ENCODE measurements at regions not wholly inside any gene's neighbourhood (a gene's known extent, or its start where the extent isn't known, plus 50 kb on each side); places are given as distances from the start of the nearest gene placed in this dataset.

DNA sequence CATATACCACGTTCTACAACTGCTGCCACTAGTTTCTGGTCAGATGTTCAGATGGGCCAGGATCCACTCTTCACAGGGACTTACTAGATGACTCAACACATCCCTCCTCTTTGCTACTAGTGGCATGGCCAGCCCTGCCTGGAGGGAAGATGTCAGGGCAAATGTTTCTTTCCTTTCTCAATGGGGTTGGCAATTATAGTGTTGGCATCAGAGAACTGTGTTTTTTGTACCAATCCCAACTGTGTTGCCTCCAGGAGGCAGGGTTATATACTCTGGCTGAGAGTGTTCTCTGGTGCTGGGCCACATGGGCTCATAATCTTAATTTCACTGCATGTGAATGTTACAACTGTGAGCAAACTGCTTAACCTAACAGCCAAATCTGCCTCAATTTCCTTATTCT is 69.9 kb upstream of the AVPR1A start:
- Histone ChIP-seq H3K9ac (no peak overlapping the region), H4K20me1 (ENCODE audit: insufficient read depth) (no peaks in the 10 kb centered on the region), H3K4me2 (ENCODE audit: unreplicated experiment) (no peak overlapping the region), H3F3A (ENCODE audit: insufficient read depth) (no peaks in the 10 kb centered on the region), H3K4me1 (ENCODE audit: insufficient read depth) (no peaks in the 10 kb centered on the region), H2AFZ (no peak overlapping the region), H3K36me3 (ENCODE audit: low read depth) (no peaks in the 10 kb centered on the region), H3K27ac (no peak overlapping the region), H3K4me3 (no peak overlapping the region), H3K79me2 (ENCODE audit: insufficient read depth) (no peaks in the 10 kb centered on the region), H3K27me3 (replicated peaks; ENCODE audit: insufficient read depth) (no peaks in the 10 kb centered on the region), H3K9me3 (ENCODE audit: low read depth) (no peaks in the 10 kb centered on the region), H3K9me2 (ENCODE audit: insufficient read depth) (no peaks in the 10 kb centered on the region)
- in situ Hi-C loops (cut with MboI) = no loop called here
- TF ChIP-seq EZH2 (IDR thresholded peaks at IDR 0.05; ENCODE audit: insufficient read depth, poor library complexity, severe bottlenecking) (no peak), EZH2phosphoT487 (IDR thresholded peaks at IDR 0.05; ENCODE audit: insufficient read depth, low read depth) (no peak)
- WGBS, 2 experiments (ENCODE audit: low coverage in 1 of 2, low lambda C conversion rate in 2 of 2, missing lambda C conversion rate in 2 of 2) = 0% methylated on average over 1 of the region's 1 CpG
- DNase-seq = no peak

DNA sequence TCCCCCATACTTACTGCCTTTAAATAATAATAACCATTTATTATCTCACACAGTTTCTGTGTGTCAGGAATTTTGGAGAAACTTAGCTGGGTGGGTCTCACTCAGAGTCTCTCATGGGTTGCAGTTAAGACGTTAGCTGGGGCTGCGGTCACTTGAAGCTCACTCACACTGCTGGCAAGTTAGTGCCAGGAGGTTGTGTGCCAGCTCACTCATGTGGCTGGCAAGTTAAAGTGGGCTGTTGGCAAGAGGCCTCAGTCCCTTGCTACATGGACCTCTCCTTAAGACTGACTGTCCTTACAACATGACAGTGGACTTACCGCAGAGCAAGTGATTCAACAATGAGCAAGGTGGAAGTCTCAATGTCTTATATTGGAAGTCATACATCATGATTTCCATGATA is 61.3 kb upstream of the AVPR1A start:
- Histone ChIP-seq H3F3A (ENCODE audit: insufficient read depth) (no peaks in the 10 kb centered on the region), H3K9me2 (ENCODE audit: insufficient read depth) (no peaks in the 10 kb centered on the region), H3K9me3 (ENCODE audit: low read depth) (no peaks in the 10 kb centered on the region), H3K4me1 (ENCODE audit: insufficient read depth) (no peaks in the 10 kb centered on the region), H3K79me2 (ENCODE audit: insufficient read depth) (no peaks in the 10 kb centered on the region), H3K36me3 (ENCODE audit: low read depth) (no peaks in the 10 kb centered on the region), H2AFZ (no peak overlapping the region), H4K20me1 (ENCODE audit: insufficient read depth) (no peaks in the 10 kb centered on the region), H3K9ac (no peak overlapping the region), H3K4me3 (no peak overlapping the region), H3K27me3 (replicated peaks; ENCODE audit: insufficient read depth) (no peaks in the 10 kb centered on the region), H3K4me2 (ENCODE audit: unreplicated experiment) (no peak overlapping the region), H3K27ac (no peak overlapping the region)
- in situ Hi-C loops (cut with MboI) = no loop called here
- no peak for DNase-seq
- TF ChIP-seq EZH2 (IDR thresholded peaks at IDR 0.05; ENCODE audit: insufficient read depth, poor library complexity, severe bottlenecking) (no peak), EZH2phosphoT487 (IDR thresholded peaks at IDR 0.05; ENCODE audit: insufficient read depth, low read depth) (no peak)
- 75 to 82% methylated on average over 3 of the region's 3 CpGs for WGBS, 2 experiments (ENCODE audit: low coverage in 1 of 2, low lambda C conversion rate in 2 of 2, missing lambda C conversion rate in 2 of 2)

DNA sequence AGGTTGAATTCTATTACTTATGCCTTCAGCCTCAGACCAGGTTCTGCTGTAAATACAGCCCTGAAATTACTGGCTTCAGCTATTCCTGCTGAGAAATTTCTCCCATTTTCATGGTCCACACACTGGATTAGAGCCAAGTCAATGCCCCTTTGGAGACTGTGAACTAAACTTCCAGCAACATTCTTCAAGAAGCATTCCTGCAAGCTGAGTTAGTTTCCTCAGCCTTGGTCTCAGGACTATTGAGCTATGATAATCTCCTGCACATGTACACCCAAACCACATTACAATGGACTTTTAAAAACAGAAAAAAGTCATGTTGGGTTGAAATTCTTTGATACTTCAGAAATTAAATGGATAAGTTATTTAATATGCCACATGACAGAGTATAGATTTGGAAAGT is 58.0 kb upstream of the AVPR1A start:
- Histone ChIP-seq H3K79me2 (ENCODE audit: insufficient read depth) (no peaks in the 10 kb centered on the region), H4K20me1 (ENCODE audit: insufficient read depth) (no peaks in the 10 kb centered on the region), H3K27ac (no peak overlapping the region), H3K4me1 (ENCODE audit: insufficient read depth) (no peaks in the 10 kb centered on the region), H3F3A (ENCODE audit: insufficient read depth) (no peaks in the 10 kb centered on the region), H2AFZ (no peak overlapping the region), H3K4me3 (no peak overlapping the region), H3K9me2 (ENCODE audit: insufficient read depth) (no peaks in the 10 kb centered on the region), H3K9me3 (ENCODE audit: low read depth) (no peaks in the 10 kb centered on the region), H3K27me3 (replicated peaks; ENCODE audit: insufficient read depth) (no peaks in the 10 kb centered on the region), H3K36me3 (ENCODE audit: low read depth) (no peaks in the 10 kb centered on the region), H3K4me2 (ENCODE audit: unreplicated experiment) (no peak overlapping the region), H3K9ac (no peak overlapping the region)
- no peak for TF ChIP-seq EZH2 (IDR thresholded peaks at IDR 0.05; ENCODE audit: insufficient read depth, poor library complexity, severe bottlenecking)
- no peak for TF ChIP-seq EZH2phosphoT487 (IDR thresholded peaks at IDR 0.05; ENCODE audit: insufficient read depth, low read depth)
- DNase-seq = no peak
- in situ Hi-C loops (cut with MboI) = no loop called here

DNA sequence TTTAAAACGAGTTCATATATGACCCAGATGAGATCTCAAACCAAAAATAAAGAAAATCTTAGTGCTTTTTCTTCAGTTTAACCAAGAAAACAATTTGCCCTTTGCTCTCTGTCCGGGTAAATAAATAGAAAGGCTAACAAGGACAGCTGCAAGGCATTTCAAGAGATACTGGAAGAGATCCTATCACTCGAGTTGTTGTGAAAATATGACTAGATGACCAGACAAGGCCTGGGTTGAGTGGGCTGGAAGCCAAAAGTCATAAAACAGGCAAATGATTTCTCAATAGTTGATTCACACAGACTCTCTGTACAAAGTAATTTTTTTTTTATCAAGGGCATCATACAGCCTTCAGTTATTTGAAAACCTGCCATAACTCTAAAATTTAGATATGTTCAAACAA is 55.9 kb upstream of the AVPR1A start:
- no peak for TF ChIP-seq EZH2phosphoT487 (IDR thresholded peaks at IDR 0.05; ENCODE audit: insufficient read depth, low read depth)
- no peak for TF ChIP-seq EZH2 (IDR thresholded peaks at IDR 0.05; ENCODE audit: insufficient read depth, poor library complexity, severe bottlenecking)
- Histone ChIP-seq H3K27ac (no peak overlapping the region), H2AFZ (no peak overlapping the region), H3K36me3 (ENCODE audit: low read depth) (no peaks in the 10 kb centered on the region), H3K4me2 (ENCODE audit: unreplicated experiment) (no peak overlapping the region), H3F3A (ENCODE audit: insufficient read depth) (no peaks in the 10 kb centered on the region), H3K9ac (no peak overlapping the region), H3K79me2 (ENCODE audit: insufficient read depth) (no peaks in the 10 kb centered on the region), H3K9me2 (ENCODE audit: insufficient read depth) (no peaks in the 10 kb centered on the region), H4K20me1 (ENCODE audit: insufficient read depth) (no peaks in the 10 kb centered on the region), H3K27me3 (replicated peaks; ENCODE audit: insufficient read depth) (no peaks in the 10 kb centered on the region), H3K4me1 (ENCODE audit: insufficient read depth) (no peaks in the 10 kb centered on the region), H3K4me3 (no peak overlapping the region), H3K9me3 (ENCODE audit: low read depth) (no peaks in the 10 kb centered on the region)
- in situ Hi-C loops (cut with MboI) = no loop called here
- 12 to 15% methylated on average over 3 of the region's 3 CpGs for whole genome bisulfite sequencing, 2 experiments (ENCODE audit: low coverage in 1 of 2, low lambda C conversion rate in 2 of 2, missing lambda C conversion rate in 2 of 2)
- DNase-seq = peak; percentile 16

DNA sequence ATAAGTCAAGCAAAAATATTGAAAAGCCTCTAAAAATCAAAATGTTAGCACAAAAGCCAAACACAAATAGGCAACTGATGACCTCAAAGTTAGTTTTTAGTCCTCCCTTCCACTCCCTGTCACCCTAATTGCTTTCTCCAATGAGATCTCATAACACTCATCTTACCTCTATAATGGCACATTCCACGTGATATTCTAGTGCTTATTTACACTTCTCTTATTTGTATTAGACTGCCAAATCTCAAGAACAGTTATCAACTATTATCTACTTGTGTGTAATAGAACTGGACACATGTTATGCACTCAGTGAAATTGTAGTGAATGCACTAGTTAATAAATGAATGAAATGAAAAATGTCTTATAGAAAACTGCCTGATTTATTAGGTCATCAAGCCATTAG is 55.5 kb upstream of the AVPR1A start:
- no peaks in the 10 kb centered on the region for H3K79me2 ChIP-seq (ENCODE audit: insufficient read depth)
- no peak for DNase-seq
- no peaks in the 10 kb centered on the region for H3K9me3 ChIP-seq (ENCODE audit: low read depth)
- H3K27me3 ChIP-seq (replicated peaks; ENCODE audit: insufficient read depth) = no peaks in the 10 kb centered on the region
- no peaks in the 10 kb centered on the region for H3K9me2 ChIP-seq (ENCODE audit: insufficient read depth)
- no peaks in the 10 kb centered on the region for H3K36me3 ChIP-seq (ENCODE audit: low read depth)
- H3K4me1 ChIP-seq (ENCODE audit: insufficient read depth) = no peaks in the 10 kb centered on the region
- no peak overlapping the region for H2AFZ ChIP-seq
- H4K20me1 ChIP-seq (ENCODE audit: insufficient read depth) = no peaks in the 10 kb centered on the region
- WGBS, 2 experiments (ENCODE audit: low coverage in 1 of 2, low lambda C conversion rate in 2 of 2, missing lambda C conversion rate in 2 of 2) = 24 to 27% methylated on average over 1 of the region's 1 CpG
- in situ Hi-C loops (cut with MboI) = no loop called here
- no peaks in the 10 kb centered on the region for H3F3A ChIP-seq (ENCODE audit: insufficient read depth)
- no peak for TF ChIP-seq EZH2 (IDR thresholded peaks at IDR 0.05; ENCODE audit: insufficient read depth, poor library complexity, severe bottlenecking)
- no peak for TF ChIP-seq EZH2phosphoT487 (IDR thresholded peaks at IDR 0.05; ENCODE audit: insufficient read depth, low read depth)
- H3K9ac ChIP-seq = no peak overlapping the region
- no peak overlapping the region for H3K4me2 ChIP-seq (ENCODE audit: unreplicated experiment)
- no peak overlapping the region for H3K27ac ChIP-seq
- H3K4me3 ChIP-seq = no peak overlapping the region
